ENCODE measurements at regions not wholly inside any gene's neighbourhood (a gene's known extent, or its start where the extent isn't known, plus 50 kb on each side); places are given as distances from the start of the nearest gene placed in this dataset.

GRCh38 chr12:58541300-58541690 is 379.0 kb downstream of the LRIG3 start:
- Mint-ChIP-seq H3K4me3 (no peak overlapping the region), H3K27ac (peak overlapping the region; percentile 16), H3K9me3 (peaks cover 7% of the 10 kb centered on the region), H3K4me1 (peaks cover 33% of the 10 kb centered on the region), H3K27me3 (ENCODE audit: low read depth) (no peaks in the 10 kb centered on the region), H3K36me3 (no peaks in the 10 kb centered on the region)
- TF ChIP-seq CTCF (IDR thresholded peaks at IDR 0.05; ENCODE audit: unreplicated experiment): no peak
- no peak for DNase-seq (ENCODE audit: low spot score in 2 of 2, unreplicated experiment in 2 of 2)

DNA sequence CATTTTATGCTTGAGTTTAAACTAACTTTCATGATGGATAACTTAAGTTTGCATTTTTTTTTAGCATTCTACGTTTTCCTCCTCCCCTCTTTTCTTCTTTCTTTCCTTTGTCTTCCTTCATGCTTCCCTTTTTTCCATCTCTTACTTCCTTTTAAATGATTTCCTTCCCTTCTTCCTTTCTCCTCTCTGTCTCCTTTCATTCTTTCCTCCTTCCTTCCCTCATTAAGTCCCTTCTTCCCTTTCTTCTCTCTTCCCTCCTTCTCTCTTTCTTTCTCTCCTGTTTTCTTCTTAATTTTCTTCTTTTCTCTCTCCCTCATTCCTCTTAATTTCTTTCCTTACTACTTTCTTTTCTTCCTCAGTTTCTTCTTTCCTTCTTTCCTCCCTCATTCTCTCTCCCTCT is 376.0 kb downstream of the LRIG3 start:
- peaks cover 8% of the 10 kb centered on the region for H3K27me3 Mint-ChIP-seq (ENCODE audit: low read depth)
- no peaks in the 10 kb centered on the region for H3K36me3 Mint-ChIP-seq
- no peak for DNase-seq (ENCODE audit: low spot score in 2 of 2, unreplicated experiment in 2 of 2)
- no peak overlapping the region for H3K27ac Mint-ChIP-seq
- no peak overlapping the region for H3K4me3 Mint-ChIP-seq
- no peak for TF ChIP-seq CTCF (IDR thresholded peaks at IDR 0.05; ENCODE audit: unreplicated experiment)
- peaks cover 29% of the 10 kb centered on the region for H3K4me1 Mint-ChIP-seq
- H3K9me3 Mint-ChIP-seq: peaks cover 7% of the 10 kb centered on the region

DNA sequence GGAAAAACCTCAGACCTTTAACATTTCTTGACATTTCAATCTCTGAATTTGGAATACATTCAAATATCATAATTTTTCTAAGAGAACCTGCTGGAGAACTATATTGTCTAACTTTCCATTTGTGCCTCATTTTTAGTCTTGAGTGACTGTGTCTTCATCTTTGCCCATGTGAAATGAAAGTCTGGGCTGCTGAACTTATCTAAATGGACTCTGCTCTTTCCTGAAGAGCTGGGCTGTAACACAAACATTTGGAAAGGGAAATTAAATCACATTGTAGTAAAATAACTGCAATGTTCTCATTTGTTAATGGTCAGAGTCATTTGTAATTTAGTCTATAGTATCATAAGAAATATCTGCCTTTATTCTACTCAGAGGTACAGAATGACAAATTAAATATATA is 373.1 kb downstream of the LRIG3 start:
- Mint-ChIP-seq H3K27ac (no peak overlapping the region), H3K36me3 (no peaks in the 10 kb centered on the region)

GRCh38 chr12:58548801-58549200 is 371.5 kb downstream of the LRIG3 start:
- H3K4me3 Mint-ChIP-seq: no peak overlapping the region
- H3K36me3 Mint-ChIP-seq: no peaks in the 10 kb centered on the region
- DNase-seq (ENCODE audit: low spot score in 2 of 2, unreplicated experiment in 2 of 2): no peak
- no peaks in the 10 kb centered on the region for H3K9me3 Mint-ChIP-seq
- H3K27ac Mint-ChIP-seq: no peak overlapping the region
- no peak for TF ChIP-seq CTCF (IDR thresholded peaks at IDR 0.05; ENCODE audit: unreplicated experiment)
- H3K27me3 Mint-ChIP-seq (ENCODE audit: low read depth): peaks cover 20% of the 10 kb centered on the region
- H3K4me1 Mint-ChIP-seq: peaks cover 3% of the 10 kb centered on the region

More for the DNA sequence above, 373.1 kb downstream of the LRIG3 start:
- H3K4me3 Mint-ChIP-seq: no peak overlapping the region
- H3K27me3 Mint-ChIP-seq (ENCODE audit: low read depth): peaks cover 10% of the 10 kb centered on the region
- no peak for TF ChIP-seq CTCF (IDR thresholded peaks at IDR 0.05; ENCODE audit: unreplicated experiment)
- H3K9me3 Mint-ChIP-seq: peaks cover 1% of the 10 kb centered on the region
- H3K4me1 Mint-ChIP-seq: peaks cover 13% of the 10 kb centered on the region
- no peak for DNase-seq (ENCODE audit: low spot score in 2 of 2, unreplicated experiment in 2 of 2)

DNA sequence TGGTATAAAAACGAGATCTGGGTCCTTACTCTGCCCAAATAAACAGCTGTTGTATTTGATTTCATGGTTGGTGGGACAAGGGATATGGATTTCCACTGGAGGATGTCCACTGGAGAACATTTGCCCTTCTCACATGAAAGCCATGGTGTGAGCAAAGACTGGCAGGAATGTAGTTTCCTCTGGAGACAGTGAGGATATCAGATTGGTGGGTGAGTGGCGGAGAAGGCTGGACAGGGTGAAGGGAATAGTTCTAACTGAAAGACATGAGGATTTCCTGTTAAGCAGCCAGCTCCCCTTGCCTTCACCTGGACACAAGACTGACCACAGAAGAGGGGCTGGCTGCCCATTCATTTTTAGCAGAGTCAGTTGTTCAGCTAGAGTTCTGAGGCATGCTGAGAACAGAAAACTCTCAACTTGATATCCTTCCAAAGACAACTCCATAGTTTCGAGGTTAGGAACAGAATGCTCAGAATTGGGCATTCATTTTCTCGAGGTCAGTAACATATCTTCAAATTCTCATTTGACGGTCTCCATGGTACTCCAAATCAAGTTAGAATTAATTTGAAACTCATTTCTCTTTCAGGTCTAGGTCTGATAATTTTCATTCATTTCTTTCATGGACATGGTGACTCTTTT is 365.7 kb downstream of the LRIG3 start:
- H3K27ac Mint-ChIP-seq: no peak overlapping the region
- peaks cover 5% of the 10 kb centered on the region for H3K9me3 Mint-ChIP-seq

More for the DNA sequence above, 365.7 kb downstream of the LRIG3 start:
- H3K4me3 Mint-ChIP-seq: no peak overlapping the region
- no peak for TF ChIP-seq CTCF (IDR thresholded peaks at IDR 0.05; ENCODE audit: unreplicated experiment)
- H3K4me1 Mint-ChIP-seq: peaks cover 4% of the 10 kb centered on the region
- H3K27me3 Mint-ChIP-seq (ENCODE audit: low read depth): peaks cover 20% of the 10 kb centered on the region
- H3K36me3 Mint-ChIP-seq: no peaks in the 10 kb centered on the region
- DNase-seq (ENCODE audit: low spot score in 2 of 2, unreplicated experiment in 2 of 2): no peak
